ENCODE measurements at regions not wholly inside any gene's neighbourhood (a gene's known extent, or its start where the extent isn't known, plus 50 kb on each side); places are given as distances from the start of the nearest gene placed in this dataset.
"Not testable (repeated sequence)": the region's sequence is repeated elsewhere in the genome, so short reads cannot be mapped to it uniquely, and the experiment has no call there.

DNA sequence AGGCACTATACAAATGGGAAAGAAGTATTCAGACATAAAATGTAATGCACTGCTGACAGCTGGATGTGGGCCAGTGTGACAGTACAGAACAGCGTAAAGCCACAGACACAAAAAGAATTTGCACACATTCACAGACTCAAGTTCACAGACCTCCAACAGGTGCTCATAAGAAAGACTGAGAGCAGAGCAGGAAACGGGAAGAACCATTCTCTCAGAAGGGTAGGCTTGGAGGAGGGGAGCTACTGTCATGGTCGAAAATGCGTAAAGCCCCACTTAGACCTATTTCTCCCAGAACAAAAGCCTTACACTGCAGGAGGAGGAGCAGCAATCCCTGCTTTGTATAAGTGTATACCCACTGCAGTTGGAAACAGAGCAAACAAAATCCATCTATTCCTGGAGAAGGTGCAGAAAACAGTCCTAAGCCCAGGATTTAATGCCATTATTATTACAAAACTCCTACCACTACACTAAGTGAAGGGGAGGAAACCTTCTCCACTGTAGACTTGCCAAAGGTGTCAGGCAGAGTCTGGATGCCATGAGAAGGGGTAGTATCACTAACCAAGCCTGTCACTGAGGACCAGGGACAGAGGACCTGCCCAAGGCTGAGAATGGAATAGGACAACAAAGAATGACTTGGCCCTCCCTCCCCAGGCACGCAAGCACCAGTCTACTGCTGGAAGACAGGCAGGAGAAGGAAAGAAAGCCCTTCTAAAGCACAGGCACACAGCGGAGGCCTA lies 103.0 kb upstream of the FAM25C start:
- 45 to 80% (median 53%) methylated on average over 1 to 5 of the region's 6 CpGs for WGBS, 3 donors
- H3K27me3 ChIP-seq (ENCODE audit: insufficient read depth in 3 of 3, low read length in 2 of 3); H3K4me3 ChIP-seq; H3K27ac ChIP-seq; H3K36me3 ChIP-seq (ENCODE audit: insufficient read depth in 1 of 2, low read depth in 1 of 2); intact Hi-C loops (cut with DNase I); ATAC-seq; H3K4me1 ChIP-seq; DNase-seq; H3K9me3 ChIP-seq: not testable (repeated sequence)

DNA sequence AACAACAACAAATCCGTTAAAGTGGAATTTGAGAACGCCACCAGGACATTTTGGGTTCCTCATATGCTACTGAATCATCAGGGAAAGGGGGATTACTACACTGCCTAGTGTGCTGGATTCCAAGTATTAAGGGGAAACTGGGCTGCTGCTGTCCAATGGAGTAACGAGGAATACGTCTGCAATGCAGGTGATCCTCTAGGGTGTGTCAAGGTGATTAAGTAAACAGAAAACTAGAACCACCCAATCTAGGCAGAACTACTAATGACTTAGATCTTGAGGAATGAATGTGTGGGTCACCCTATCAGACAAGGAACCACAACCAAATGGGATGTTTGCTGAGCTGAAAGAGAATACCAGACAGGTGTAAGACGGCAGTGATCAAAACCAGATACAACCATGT lies 99.3 kb upstream of the FAM25C start:
- ATAC-seq; H3K27me3 ChIP-seq (ENCODE audit: insufficient read depth in 3 of 3, low read length in 2 of 3); H3K36me3 ChIP-seq (ENCODE audit: insufficient read depth in 1 of 2, low read depth in 1 of 2); DNase-seq; H3K4me3 ChIP-seq; H3K27ac ChIP-seq; intact Hi-C loops (cut with DNase I); H3K9me3 ChIP-seq; H3K4me1 ChIP-seq: not testable (repeated sequence)
- WGBS, 3 donors = 72 to 89% (median 80%) methylated on average over 3 of the region's 5 CpGs

DNA sequence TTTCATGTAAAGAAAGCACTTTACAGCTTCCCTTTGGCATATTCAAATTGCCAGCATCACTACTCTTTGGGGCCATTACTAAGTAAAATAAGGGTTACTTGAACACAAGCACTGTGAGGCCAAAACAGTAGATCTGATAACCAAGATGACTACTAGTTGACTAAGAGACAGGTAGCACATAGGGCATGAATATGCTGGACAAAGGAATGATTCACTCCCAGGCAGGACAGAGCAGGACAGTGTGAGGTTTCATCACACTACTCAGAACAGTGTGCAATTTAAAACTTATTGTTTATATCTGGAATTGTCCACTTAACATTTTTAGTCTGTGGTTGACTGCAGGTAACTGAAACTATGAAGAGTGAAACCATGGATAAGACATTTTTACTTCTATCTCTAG lies 91.1 kb upstream of the FAM25C start:
- H3K4me1 ChIP-seq; DNase-seq; H3K4me3 ChIP-seq; H3K27me3 ChIP-seq (ENCODE audit: insufficient read depth in 3 of 3, low read length in 2 of 3); H3K27ac ChIP-seq; H3K9me3 ChIP-seq; H3K36me3 ChIP-seq (ENCODE audit: insufficient read depth in 1 of 2, low read depth in 1 of 2); ATAC-seq; intact Hi-C loops (cut with DNase I): not testable (repeated sequence)

DNA sequence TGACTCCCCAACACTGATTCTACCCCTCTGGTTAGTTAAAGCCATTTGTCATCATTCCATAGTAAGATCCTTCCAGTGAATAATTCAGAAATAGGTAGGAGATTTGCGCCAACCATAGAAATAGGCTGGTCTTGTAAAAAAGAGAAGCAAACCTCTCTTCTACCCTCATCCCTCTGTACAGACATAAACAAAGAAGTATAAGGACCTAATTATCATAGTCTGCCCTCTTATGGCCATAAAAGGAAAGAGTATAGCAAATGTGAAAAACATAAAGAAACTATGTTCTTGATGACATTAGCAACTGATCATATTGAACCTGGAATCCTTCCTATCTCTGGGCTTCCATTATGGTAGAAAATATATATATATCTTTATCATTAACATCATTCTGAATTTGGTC lies 88.5 kb upstream of the FAM25C start:
- H3K27ac ChIP-seq; H3K9me3 ChIP-seq; H3K36me3 ChIP-seq (ENCODE audit: insufficient read depth in 1 of 2, low read depth in 1 of 2); DNase-seq; H3K27me3 ChIP-seq (ENCODE audit: insufficient read depth in 3 of 3, low read length in 2 of 3); H3K4me3 ChIP-seq; H3K4me1 ChIP-seq; ATAC-seq; intact Hi-C loops (cut with DNase I): not testable (repeated sequence)
- WGBS, 3 donors = 92 to 100% (median 100%) methylated on average over 1 of the region's 1 CpG

DNA sequence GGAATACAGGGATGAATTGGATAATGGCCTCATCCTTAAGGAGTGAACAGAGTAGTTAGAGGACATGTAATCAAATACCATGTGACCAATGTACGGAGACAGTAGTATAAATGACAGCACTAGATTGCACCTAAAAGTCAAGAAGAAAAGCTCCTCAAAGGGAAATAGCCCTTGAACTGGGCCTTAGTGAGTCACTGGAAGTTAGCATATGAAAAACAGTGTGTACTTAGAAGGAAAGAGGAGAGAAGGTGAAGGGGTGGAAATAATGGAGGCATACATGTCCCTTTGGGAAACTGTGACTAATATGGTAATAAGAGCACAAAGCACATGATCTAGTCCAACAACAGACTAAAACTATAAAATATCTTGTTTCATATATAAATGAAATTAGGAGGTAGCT lies 84.9 kb upstream of the FAM25C start:
- no CpG with 5 or more reads among the region's 1 CpG for WGBS, 3 donors

DNA sequence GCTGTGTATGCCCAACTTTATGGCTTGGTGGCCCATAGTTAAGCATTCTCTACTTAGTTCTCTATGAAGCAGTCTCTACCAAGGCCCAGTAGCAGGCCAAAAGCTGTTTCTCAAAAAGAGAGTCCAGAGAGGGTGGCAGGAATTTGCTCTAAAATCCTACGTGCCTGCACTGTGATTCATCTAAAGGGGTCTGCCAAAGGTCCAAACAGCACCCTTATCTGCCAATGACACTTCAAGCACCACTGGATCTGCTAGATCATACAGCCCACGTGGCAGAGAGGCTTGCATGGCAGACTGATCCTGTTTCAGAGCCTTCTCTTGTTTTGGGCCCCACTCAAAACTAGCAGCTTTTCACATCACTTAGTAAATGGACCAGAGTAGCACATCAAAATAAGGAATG lies 71.6 kb upstream of the FAM25C start:
- DNase-seq; ATAC-seq; intact Hi-C loops (cut with DNase I); H3K4me3 ChIP-seq; H3K4me1 ChIP-seq; H3K27me3 ChIP-seq (ENCODE audit: insufficient read depth in 3 of 3, low read length in 2 of 3); H3K9me3 ChIP-seq; H3K36me3 ChIP-seq (ENCODE audit: insufficient read depth in 1 of 2, low read depth in 1 of 2); H3K27ac ChIP-seq: not testable (repeated sequence)
- no CpG with 5 or more reads among the region's 2 CpGs for WGBS, 3 donors

More for the DNA sequence above, 84.9 kb upstream of the FAM25C start:
- H3K9me3 ChIP-seq; intact Hi-C loops (cut with DNase I); H3K27ac ChIP-seq; H3K27me3 ChIP-seq (ENCODE audit: insufficient read depth in 3 of 3, low read length in 2 of 3); H3K4me1 ChIP-seq; H3K36me3 ChIP-seq (ENCODE audit: insufficient read depth in 1 of 2, low read depth in 1 of 2); DNase-seq; H3K4me3 ChIP-seq; ATAC-seq: not testable (repeated sequence)

DNA sequence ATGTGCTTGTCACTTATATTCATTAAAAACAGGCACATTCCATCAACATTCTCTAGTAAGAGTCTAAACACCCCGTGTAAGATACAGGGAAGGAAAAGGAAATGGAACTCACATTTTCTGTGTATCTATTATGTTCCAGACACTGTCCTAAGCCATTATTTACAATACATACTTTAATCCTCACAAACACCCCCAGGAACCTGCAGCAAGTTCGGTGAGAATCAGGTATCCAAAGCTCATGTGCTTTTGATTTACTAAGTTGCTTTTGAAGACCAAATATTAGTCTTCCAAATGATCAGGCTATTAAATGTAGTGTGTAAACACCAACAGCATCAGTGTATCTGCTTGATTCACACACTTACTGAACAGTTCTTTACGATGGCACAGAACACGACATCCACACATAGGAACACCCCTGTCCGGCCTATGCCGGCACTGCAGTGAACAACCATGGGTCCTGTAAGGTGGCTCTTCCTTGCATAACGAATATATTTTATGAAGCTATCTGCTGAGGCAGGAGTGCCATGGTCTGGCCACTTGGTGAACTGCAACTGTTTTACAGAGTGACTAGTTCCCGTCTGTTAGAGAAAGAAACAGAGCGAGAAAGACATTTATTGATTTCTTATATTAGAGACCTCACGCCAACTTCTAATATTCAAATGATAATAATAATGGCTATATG lies 64.5 kb upstream of the FAM25C start:
- H3K27ac ChIP-seq; DNase-seq; H3K4me1 ChIP-seq; H3K27me3 ChIP-seq (ENCODE audit: insufficient read depth in 3 of 3, low read length in 2 of 3); H3K4me3 ChIP-seq; intact Hi-C loops (cut with DNase I); H3K36me3 ChIP-seq (ENCODE audit: insufficient read depth in 1 of 2, low read depth in 1 of 2); H3K9me3 ChIP-seq: not testable (repeated sequence)
- peak; percentile 65 to 88 (median 83) for ATAC-seq
- no CpG with 5 or more reads among the region's 10 CpGs for WGBS, 3 donors

DNA sequence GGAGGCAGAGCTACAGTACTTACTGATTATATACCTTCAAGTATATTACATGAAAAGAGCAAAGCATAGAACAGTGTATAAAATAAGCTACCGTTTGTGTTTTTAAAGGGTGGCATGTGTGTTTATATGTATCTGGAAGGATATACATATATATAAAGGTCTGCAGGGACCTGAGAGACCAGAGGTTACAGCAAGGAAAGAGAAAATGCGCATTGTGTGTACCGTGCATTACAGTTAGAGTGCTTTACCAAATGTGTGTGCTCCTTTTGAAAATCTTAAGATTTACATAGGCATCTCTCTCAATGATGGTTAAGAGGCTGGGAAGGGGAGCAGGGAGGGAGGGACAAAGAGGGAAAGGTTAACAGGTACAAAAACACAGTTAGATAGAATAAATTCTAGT lies 55.8 kb upstream of the FAM25C start:
- intact Hi-C loops (cut with DNase I); H3K27me3 ChIP-seq (ENCODE audit: insufficient read depth in 3 of 3, low read length in 2 of 3); H3K4me3 ChIP-seq; DNase-seq; ATAC-seq; H3K9me3 ChIP-seq; H3K4me1 ChIP-seq; H3K36me3 ChIP-seq (ENCODE audit: insufficient read depth in 1 of 2, low read depth in 1 of 2); H3K27ac ChIP-seq: not testable (repeated sequence)
- 61 to 82% (median 76%) methylated on average over 2 to 3 of the region's 3 CpGs for WGBS, 3 donors

All from psoas muscle (tissue), 7 donors.